Gastroesophageal sphincter (tissue), 4 donors: ENCODE measurements at regions not wholly inside any gene's neighbourhood (a gene's known extent, or its start where the extent isn't known, plus 50 kb on each side); places are given as distances from the start of the nearest gene placed in this dataset.

Experiments
- ATAC-seq: fragments of 150-250 bp; one replicate; pipeline ENCODE4 v1.9.1; 2016; ENCODE audit warnings: mild to moderate bottlenecking, moderate library complexity
- H3K27ac ChIP-seq, 4 donors: fragments of 200-600 bp; sonication (generic) in 3 of 4; 1 replicate in 3 of 4; 2 replicates in 1 of 4; pipeline ENCODE4 v1.5.1; 2016 to 2019
- H3K27me3 ChIP-seq: fragments of 200-600 bp; sonication (generic); one replicate; pipeline ENCODE4 v1.5.1; 2019
- H3K36me3 ChIP-seq, 2 donors: fragments of 200-600 bp; sonication (generic); one replicate each; pipeline ENCODE4 v1.5.1; 2019; ENCODE audit warnings: control low read depth in 1 of 2
- H3K4me1 ChIP-seq, 3 donors: fragments of 200-600 bp; sonication (generic); 1 replicate in 2 of 3; 2 replicates in 1 of 3; pipeline ENCODE4 v1.5.1; 2016 to 2019; ENCODE audit warnings: control low read depth in 2 of 3
- H3K4me3 ChIP-seq, 2 donors: fragments of 200-600 bp; sonication (generic); one replicate each; pipeline ENCODE4 v1.5.1; 2019; ENCODE audit warnings: mild to moderate bottlenecking in 1 of 2, moderate library complexity in 1 of 2
- H3K9me3 ChIP-seq, 3 donors: fragments of 200-600 bp; sonication (generic); one replicate each; pipeline ENCODE4 v1.5.1; 2017 to 2019; ENCODE audit warnings: control low read depth in 2 of 3
- CTCF ChIP-seq, 4 experiments: fragments of 200-600 bp in 2 of 4; fragments of 450-650 bp in 2 of 4; sonication (generic) in 1 of 4; IDR thresholded peaks; one replicate each; pipeline ENCODE4 v1.5.1; 2017 to 2019; ENCODE audit warnings: antibody characterized with exemption in 4 of 4, mild to moderate bottlenecking in 2 of 4, moderate library complexity in 2 of 4
- EP300 ChIP-seq: sonication (generic); formaldehyde crosslinking; IDR thresholded peaks from one replicate; pipeline ENCODE4 v1.6.1; 2017; ENCODE audit warnings: antibody characterized with exemption, mild to moderate bottlenecking
- POLR2A ChIP-seq, 2 donors: fragments of 450-650 bp; IDR thresholded peaks; one replicate each; pipeline ENCODE4 v1.6.1; 2017; ENCODE audit warnings: antibody characterized with exemption in 2 of 2, mild to moderate bottlenecking in 2 of 2, moderate library complexity in 1 of 2
- POLR2AphosphoS5 ChIP-seq: sonication (generic); formaldehyde crosslinking; IDR thresholded peaks from one replicate; pipeline ENCODE4 v1.6.1; 2017; ENCODE audit warnings: antibody characterized with exemption
- WGBS, 2 donors: methylation state at CpG; one replicate each; pipeline ENCODE4 v1.1.5; 2018; ENCODE audit warnings: low coverage in 1 of 2; 5-methylcytosine and 5-hydroxymethylcytosine counted together

GRCh38 chr11:100586361-100587101 lies 100.6 kb upstream of the ARHGAP42 start:
- Histone ChIP-seq H3K27ac (peak overlapping the region in 1 of 4 donors; percentile 4), H3K27me3 (no peaks in the 10 kb centered on the region), H3K4me3 (no peak overlapping the region), H3K36me3 (no peaks in the 10 kb centered on the region), H3K4me1 (peaks cover 0 to 9% (median 0%) of the 10 kb centered on the region in 3 donors), H3K9me3 (no peaks in the 10 kb centered on the region)
- WGBS, 2 donors, result 71 to 85% methylated on average over 2 of the region's 2 CpGs
- TF ChIP-seq POLR2AphosphoS5, result no peak
- TF ChIP-seq POLR2A (IDR thresholded peaks at IDR 0.05), result no peak
- TF ChIP-seq CTCF (IDR thresholded peaks at IDR 0.05), result no peak
- TF ChIP-seq EP300, result no peak
- no peak for ATAC-seq

- H3K4me1 ChIP-seq, result peaks cover 0 to 15% (median 4%) of the 10 kb centered on the region in 3 donors
- ATAC-seq, result peak; percentile 71
- TF ChIP-seq EP300 (no peak), CTCF (IDR thresholded peaks at IDR 0.05) (no peak), POLR2AphosphoS5 (no peak), POLR2A (IDR thresholded peaks at IDR 0.05) (no peak)
- no peaks in the 10 kb centered on the region for H3K9me3 ChIP-seq
- WGBS, 2 donors, result 7 to 50% methylated on average over 6 of the region's 6 CpGs
- H3K4me3 ChIP-seq, result no peak overlapping the region
- H3K36me3 ChIP-seq, result no peaks in the 10 kb centered on the region
- peak overlapping the region in 1 of 4 donors; percentile 37 for H3K27ac ChIP-seq
- no peaks in the 10 kb centered on the region for H3K27me3 ChIP-seq
These were observed 94.3 kb upstream of the ARHGAP42 start for GRCh38 chr11:100592619-100593260.

- Histone ChIP-seq H3K27ac (peak overlapping the region in 1 of 4 donors; percentile 37), H3K4me1 (peaks cover 0 to 15% (median 4%) of the 10 kb centered on the region in 3 donors), H3K27me3 (no peaks in the 10 kb centered on the region), H3K9me3 (no peaks in the 10 kb centered on the region), H3K4me3 (no peak overlapping the region), H3K36me3 (no peaks in the 10 kb centered on the region)
- WGBS, 2 donors, result 58 to 72% methylated on average over 1 to 2 of the region's 2 CpGs
- no peak for TF ChIP-seq CTCF (IDR thresholded peaks at IDR 0.05)
- TF ChIP-seq POLR2AphosphoS5, result no peak
- no peak for TF ChIP-seq POLR2A (IDR thresholded peaks at IDR 0.05)
- TF ChIP-seq EP300, result no peak
- no peak for ATAC-seq
These were observed 93.8 kb upstream of the ARHGAP42 start for GRCh38 chr11:100593291-100593690.

- Histone ChIP-seq H3K9me3 (no peaks in the 10 kb centered on the region), H3K4me1 (peaks cover 0 to 15% (median 4%) of the 10 kb centered on the region in 3 donors), H3K27ac (no peak overlapping the region), H3K36me3 (no peaks in the 10 kb centered on the region), H3K4me3 (no peak overlapping the region), H3K27me3 (no peaks in the 10 kb centered on the region)
- no peak for TF ChIP-seq EP300
- 62 to 79% methylated on average over 2 to 3 of the region's 3 CpGs for WGBS, 2 donors
- ATAC-seq, result no peak
These were observed 92.8 kb upstream of the ARHGAP42 start for GRCh38 chr11:100594320-100594719.

- 52 to 60% methylated on average over 1 of the region's 1 CpG for WGBS, 2 donors
These were observed 86.1 kb upstream of the ARHGAP42 start for GRCh38 chr11:100600941-100601340.

More at GRCh38 chr11:100600941-100601340, 86.1 kb upstream of the ARHGAP42 start:
- Histone ChIP-seq H3K4me3 (no peak overlapping the region), H3K27me3 (no peaks in the 10 kb centered on the region), H3K27ac (no peak overlapping the region), H3K4me1 (peaks cover 0 to 6% (median 0%) of the 10 kb centered on the region in 3 donors), H3K36me3 (no peaks in the 10 kb centered on the region), H3K9me3 (no peaks in the 10 kb centered on the region)
- no peak for TF ChIP-seq CTCF (IDR thresholded peaks at IDR 0.05)
- no peak for TF ChIP-seq POLR2AphosphoS5
- TF ChIP-seq POLR2A (IDR thresholded peaks at IDR 0.05), result no peak
- no peak for TF ChIP-seq EP300
- ATAC-seq, result no peak
